WI38 (cell line): ENCODE measurements at regions not wholly inside any gene's neighbourhood (a gene's known extent, or its start where the extent isn't known, plus 50 kb on each side); places are given as distances from the start of the nearest gene placed in this dataset.
A peak's percentile ranks its signal among the peaks of the same experiment; 100 is the strongest.
"Not testable (repeated sequence)": the region's sequence is repeated elsewhere in the genome, so short reads cannot be mapped to it uniquely, and the experiment has no call there.

Experiments
- H3K4me3 ChIP-seq: 2 replicates; pipeline ENCODE4 v1.5.1; 2011; ENCODE audit warnings: low read depth, mild to moderate bottlenecking, control low read depth, low read length
- TF ChIP-seq, protein P1 (sequence below): IDR thresholded peaks from 2 replicates; pipeline ENCODE4 v1.5.1; 2012; ENCODE audit warnings: low read depth, mild to moderate bottlenecking, control low read depth, low read length

DNA sequence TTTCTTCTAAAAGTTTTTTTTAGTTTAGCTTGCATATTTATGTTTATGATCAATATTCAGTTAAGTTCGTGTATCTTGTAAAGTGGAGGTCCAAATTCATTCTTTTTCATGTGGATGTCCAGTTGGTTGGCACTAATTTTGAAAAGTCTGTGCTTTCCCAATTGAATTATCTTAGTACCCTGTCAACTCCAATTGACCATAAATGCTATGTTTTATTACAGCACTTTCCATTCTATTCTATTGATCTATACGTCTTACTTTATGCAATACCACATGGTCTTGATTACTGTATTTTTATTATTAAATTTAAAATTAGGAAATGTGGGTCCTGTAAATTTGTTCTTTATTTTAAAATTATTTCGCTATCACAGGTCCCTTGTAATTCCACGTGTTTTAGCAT is 837.6 kb upstream of the SLC10A2 start:
- TF ChIP-seq, protein P1, sequence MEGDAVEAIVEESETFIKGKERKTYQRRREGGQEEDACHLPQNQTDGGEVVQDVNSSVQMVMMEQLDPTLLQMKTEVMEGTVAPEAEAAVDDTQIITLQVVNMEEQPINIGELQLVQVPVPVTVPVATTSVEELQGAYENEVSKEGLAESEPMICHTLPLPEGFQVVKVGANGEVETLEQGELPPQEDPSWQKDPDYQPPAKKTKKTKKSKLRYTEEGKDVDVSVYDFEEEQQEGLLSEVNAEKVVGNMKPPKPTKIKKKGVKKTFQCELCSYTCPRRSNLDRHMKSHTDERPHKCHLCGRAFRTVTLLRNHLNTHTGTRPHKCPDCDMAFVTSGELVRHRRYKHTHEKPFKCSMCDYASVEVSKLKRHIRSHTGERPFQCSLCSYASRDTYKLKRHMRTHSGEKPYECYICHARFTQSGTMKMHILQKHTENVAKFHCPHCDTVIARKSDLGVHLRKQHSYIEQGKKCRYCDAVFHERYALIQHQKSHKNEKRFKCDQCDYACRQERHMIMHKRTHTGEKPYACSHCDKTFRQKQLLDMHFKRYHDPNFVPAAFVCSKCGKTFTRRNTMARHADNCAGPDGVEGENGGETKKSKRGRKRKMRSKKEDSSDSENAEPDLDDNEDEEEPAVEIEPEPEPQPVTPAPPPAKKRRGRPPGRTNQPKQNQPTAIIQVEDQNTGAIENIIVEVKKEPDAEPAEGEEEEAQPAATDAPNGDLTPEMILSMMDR: no peak
- no peak overlapping the region for H3K4me3 ChIP-seq

DNA sequence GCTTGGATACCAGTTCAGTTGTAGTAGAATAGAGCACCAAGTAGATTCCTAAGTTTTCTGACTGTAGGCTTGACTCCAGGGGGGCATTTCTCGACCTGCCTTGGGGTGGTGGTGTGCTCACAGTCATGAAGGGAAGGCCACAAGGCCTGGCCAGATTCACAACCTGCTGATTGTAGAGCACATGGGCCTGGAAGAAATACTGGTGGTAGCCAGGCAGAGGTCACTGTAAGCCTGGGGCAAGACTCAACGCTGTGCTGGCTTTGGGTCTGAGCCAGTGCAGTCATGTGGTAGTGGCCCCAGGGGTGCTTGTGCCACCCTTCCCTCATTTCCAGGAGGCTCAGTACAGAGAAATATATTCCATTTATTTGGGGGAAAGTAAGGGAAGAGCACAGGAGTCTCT is 832.3 kb upstream of the SLC10A2 start:
- H3K4me3 ChIP-seq: no peak overlapping the region
- TF ChIP-seq, protein P1: no peak

DNA sequence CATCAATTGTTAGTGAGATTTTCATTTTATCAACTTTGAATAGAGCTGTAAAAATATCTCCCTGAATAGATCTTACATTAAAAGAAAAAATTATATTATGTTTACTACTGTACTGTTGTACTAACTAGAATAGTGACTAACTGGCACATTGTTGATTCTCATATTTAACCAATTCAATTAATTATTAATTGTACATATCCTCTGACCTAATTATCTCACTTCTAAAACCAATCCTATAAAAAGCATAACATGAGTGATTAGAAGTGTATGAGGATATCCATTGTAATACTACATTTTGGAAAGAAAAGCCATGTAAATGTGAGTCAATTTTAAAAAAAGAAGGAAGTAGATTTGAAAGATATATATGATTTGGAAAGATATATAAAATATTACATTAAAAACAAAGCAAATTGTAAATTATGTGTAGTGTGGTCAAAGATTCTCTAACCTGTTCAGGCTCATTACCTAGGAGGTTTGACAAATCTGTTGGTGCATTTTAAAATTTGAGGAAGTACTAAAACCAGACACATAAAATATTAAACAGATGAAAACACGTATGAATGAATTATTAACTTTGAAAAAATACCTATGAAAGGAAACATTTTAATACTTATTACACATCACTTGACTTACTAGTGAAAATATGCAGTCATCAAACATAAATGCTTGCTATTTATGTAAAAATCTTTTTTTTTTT is 829.8 kb upstream of the SLC10A2 start:
- TF ChIP-seq, protein P1: no peak
- H3K4me3 ChIP-seq: no peak overlapping the region

DNA sequence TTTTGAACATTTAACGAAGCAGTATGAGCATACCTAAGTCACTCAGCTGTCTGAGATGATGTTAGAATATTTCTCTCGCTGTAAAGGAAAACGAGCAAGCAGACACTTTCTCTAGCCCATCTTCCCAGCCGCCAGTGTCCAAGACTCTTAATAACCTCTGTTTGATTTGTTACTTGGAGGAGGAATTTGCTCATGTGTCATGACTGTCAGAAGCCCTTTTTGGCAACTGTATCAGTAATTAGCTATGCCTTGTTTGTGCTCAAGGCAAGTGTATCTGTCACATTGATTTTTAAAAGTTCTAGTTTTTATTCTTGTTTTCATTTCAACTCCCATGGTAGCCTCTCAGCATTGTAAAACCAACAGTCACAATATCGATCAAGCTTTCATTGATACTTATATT is 828.4 kb upstream of the SLC10A2 start:
- TF ChIP-seq, protein P1: no peak
- no peak overlapping the region for H3K4me3 ChIP-seq

DNA sequence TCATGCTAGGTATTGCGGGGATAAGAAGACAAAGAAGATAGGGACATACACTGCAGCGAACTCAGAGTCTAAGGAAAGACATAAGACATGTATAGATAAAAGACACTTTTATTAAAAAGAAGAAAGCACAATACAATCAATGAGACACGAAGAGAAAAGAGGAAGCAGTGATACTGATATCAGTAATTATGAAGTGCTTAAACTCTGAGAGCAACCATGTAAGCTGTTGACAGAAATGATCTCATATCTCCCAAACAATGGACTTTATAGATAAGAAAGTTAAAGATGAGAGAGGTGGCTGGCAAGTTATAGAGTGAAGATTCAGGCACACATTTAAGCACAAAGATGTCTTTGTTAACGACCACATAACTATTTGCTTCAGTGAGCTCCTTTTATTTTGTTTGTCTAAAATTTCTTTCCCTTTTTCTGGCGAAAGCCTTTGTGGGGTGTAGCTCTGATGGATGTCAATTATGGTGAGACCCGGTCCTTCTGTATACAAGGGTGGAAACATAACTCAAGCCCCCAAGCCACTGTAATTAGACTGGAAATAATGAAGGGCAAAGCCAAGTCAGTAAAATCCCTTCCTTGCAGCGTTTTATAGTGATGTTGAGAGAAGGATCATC is 818.0 kb upstream of the SLC10A2 start:
- no peak overlapping the region for H3K4me3 ChIP-seq
- TF ChIP-seq, protein P1: no peak

DNA sequence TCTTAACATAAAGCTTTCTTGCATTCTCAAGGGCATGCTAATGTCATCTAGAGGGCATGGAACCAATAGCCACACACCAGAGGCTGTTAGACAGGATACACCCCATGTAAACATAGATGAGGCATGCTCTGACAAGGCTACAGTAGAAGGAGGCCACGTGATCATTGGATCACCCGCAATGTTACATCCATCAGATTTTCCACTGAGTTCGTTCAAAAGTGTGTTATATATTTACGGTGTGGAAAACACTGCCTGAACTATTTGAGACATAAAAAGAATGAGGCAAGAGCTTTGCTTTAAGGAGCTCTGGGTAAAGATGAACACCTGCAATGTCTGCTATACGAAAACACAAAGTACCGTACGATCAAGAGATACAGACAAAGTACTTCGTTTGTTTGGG is 817.5 kb upstream of the SLC10A2 start:
- H3K4me3 ChIP-seq: peak overlapping the region; percentile 2; the same call in 1 of the 2 replicates
- TF ChIP-seq, protein P1: no peak

DNA sequence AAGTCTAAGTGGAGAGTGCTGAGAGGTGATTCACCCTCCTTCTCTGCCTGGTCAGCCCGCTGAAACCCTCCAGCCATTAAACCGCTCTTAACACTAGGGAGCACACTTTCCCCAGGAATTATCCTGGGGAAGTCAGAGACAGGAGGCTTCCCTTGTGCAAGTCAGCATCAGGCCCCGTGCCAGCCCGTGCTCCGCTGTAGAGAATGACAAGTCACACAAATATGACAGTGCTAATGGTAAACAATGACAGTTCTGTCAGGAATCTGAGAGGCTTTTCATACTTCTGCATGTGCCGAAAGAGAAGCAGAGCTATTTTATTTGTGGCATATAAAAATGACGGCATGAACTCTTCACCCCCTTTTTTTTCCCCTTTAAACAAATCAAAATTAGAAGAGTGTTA is 816.9 kb upstream of the SLC10A2 start:
- TF ChIP-seq, protein P1: no peak
- H3K4me3 ChIP-seq: no peak overlapping the region

DNA sequence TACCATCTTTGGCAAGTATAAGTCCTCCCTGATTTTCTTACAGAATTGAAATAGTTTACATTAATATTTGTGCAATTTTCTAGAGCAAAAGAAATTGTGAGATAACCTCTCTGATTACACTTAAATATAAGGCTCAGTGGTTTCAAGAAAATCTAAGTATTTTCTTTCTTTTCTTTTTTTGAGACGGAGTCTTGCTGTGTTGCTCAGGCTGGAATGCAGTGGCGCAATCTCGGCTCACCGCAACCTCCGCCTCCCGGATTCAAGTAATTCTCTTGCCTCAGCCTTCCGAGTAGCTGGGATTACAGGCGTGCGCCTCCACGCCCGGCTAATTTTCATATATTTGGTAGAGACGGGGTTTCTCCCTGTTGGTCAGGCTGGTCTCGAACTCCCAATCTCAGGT is 813.9 kb upstream of the SLC10A2 start:
- not testable (repeated sequence) for H3K4me3 ChIP-seq
